Esophagus muscularis mucosa (tissue), 4 donors: ENCODE measurements at regions not wholly inside any gene's neighbourhood (a gene's known extent, or its start where the extent isn't known, plus 50 kb on each side); places are given as distances from the start of the nearest gene placed in this dataset.

Experiments used
- DNase-seq: peaks from one replicate; pipeline ENCODE4 v3.0.0-alpha.2; 2017; ENCODE audit errors: extremely low spot score
- H3K27ac ChIP-seq, 4 donors: fragments of 200-600 bp; sonication (generic); replicated peaks in 1 of 4; 1 replicate in 3 of 4; 2 replicates in 1 of 4; pipeline ENCODE4 v1.5.1; 2016 to 2019; ENCODE audit warnings: mild to moderate bottlenecking in 1 of 4
- H3K27me3 ChIP-seq, 4 donors: fragments of 200-600 bp; sonication (generic); one replicate each; pipeline versions ENCODE4 v1.5.1 to v1.6.0; 2016 to 2019
- H3K36me3 ChIP-seq, 4 donors: fragments of 200-600 bp; sonication (generic); one replicate each; pipeline ENCODE4 v1.5.1; 2016 to 2019
- H3K4me1 ChIP-seq, 4 donors: fragments of 200-600 bp; sonication (generic); one replicate each; pipeline ENCODE4 v1.5.1; 2016 to 2019
- H3K4me3 ChIP-seq, 4 donors: fragments of 200-600 bp; sonication (generic); 1 replicate in 2 of 4; 2 replicates in 2 of 4; pipeline ENCODE4 v1.5.1; 2016 to 2019; ENCODE audit warnings: mild to moderate bottlenecking in 4 of 4, moderate library complexity in 1 of 4
- H3K9me3 ChIP-seq, 4 donors: fragments of 200-600 bp; sonication (generic); 1 replicate in 3 of 4; 2 replicates in 1 of 4; pipeline ENCODE4 v1.5.1; 2016 to 2019
- CTCF ChIP-seq, 3 experiments: fragments of 200-600 bp in 2 of 3; fragments of 450-650 bp in 1 of 3; sonication (generic) in 2 of 3; IDR thresholded peaks; one replicate each; pipeline ENCODE4 v1.5.1; 2017 to 2019; ENCODE audit warnings: antibody characterized with exemption in 3 of 3, mild to moderate bottlenecking in 2 of 3, moderate library complexity in 1 of 3
- EP300 ChIP-seq: sonication (generic); formaldehyde crosslinking; IDR thresholded peaks from one replicate; pipeline ENCODE4 v1.6.1; 2017; ENCODE audit warnings: antibody characterized with exemption
- POLR2A ChIP-seq: fragments of 450-650 bp; IDR thresholded peaks from one replicate; pipeline ENCODE4 v1.6.1; 2017; ENCODE audit warnings: antibody characterized with exemption, moderate library complexity, mild to moderate bottlenecking, low read depth
- POLR2AphosphoS5 ChIP-seq, 2 donors: sonication (generic); formaldehyde crosslinking; IDR thresholded peaks; one replicate each; pipeline ENCODE4 v1.6.1; 2017; ENCODE audit warnings: antibody characterized with exemption in 2 of 2
- WGBS: methylation state at CpG from one replicate; pipeline ENCODE4 v1.1.5; 2018; 5-methylcytosine and 5-hydroxymethylcytosine counted together
- intact Hi-C: fragments of 100-400 bp; cut with DNase I; formaldehyde crosslinking; loops from one replicate; pipeline ENCODE4 v1.15.1; 2023

DNA sequence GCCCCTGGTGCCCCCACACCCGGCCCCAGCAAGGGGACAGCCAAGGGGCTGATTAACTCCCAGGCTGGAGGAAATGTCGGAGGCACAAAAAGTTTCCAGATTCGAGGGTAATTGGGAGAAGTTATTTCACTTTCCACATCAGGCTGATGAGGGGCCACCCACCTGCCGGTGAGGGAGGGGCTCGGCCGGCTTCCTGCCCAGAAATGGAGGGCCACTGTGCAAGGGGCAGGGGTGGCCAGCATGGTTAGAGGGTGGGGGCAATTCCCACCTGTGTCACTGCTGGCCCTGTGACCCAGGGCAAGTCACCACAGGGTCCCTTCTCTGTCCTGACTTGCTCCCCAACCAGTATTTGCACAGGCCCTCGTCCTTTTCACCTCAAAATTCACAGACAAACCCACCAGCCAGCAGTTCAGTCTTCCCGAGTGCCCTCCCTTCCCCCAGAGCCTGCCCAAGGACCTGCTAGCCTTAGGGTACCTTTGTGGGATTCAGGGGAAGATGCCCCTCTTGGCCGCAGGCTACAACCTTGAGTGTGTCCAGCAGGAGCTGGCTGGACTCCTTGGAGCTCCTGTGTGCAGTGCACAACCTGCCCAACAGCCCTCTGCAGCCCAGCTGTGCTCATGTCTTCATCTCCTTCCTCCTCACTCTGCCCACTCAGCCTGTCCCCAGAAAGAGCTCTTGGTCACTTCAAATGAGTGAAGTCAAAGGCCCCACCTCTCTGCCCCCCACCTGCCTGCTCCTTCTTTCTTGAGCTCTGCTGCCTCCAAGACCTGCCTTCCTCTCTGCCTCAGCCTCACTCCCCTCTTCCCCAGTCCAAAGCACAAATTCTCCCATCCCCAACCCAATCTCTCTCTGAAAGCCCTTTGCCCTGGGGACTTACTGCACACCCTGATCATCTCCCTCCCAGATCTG, 130.5 kb downstream of the BARX1 start:
- H3K4me1 ChIP-seq, result peaks cover 10 to 32% (median 25%) of the 10 kb centered on the region in 4 donors
- H3K27ac ChIP-seq, result no peak overlapping the region
- no peak overlapping the region for H3K4me3 ChIP-seq
- peaks cover 0 to 8% (median 3%) of the 10 kb centered on the region in 4 donors for H3K9me3 ChIP-seq
- peaks cover 0 to 73% (median 1%) of the 10 kb centered on the region in 4 donors for H3K27me3 ChIP-seq
- TF ChIP-seq CTCF (IDR thresholded peaks at IDR 0.05) (no peak), POLR2A (no peak), POLR2AphosphoS5 (IDR thresholded peaks at IDR 0.05) (no peak), EP300 (no peak)
- WGBS, result 83% methylated on average over 9 of the region's 9 CpGs
- DNase-seq, result peak; percentile 81
- H3K36me3 ChIP-seq, result no peaks in the 10 kb centered on the region
- intact Hi-C loops, result loop anchor here (5.0 kb wide), 1 partner anchor 138 kb away; no protein-coding TSS in a partner anchor

DNA sequence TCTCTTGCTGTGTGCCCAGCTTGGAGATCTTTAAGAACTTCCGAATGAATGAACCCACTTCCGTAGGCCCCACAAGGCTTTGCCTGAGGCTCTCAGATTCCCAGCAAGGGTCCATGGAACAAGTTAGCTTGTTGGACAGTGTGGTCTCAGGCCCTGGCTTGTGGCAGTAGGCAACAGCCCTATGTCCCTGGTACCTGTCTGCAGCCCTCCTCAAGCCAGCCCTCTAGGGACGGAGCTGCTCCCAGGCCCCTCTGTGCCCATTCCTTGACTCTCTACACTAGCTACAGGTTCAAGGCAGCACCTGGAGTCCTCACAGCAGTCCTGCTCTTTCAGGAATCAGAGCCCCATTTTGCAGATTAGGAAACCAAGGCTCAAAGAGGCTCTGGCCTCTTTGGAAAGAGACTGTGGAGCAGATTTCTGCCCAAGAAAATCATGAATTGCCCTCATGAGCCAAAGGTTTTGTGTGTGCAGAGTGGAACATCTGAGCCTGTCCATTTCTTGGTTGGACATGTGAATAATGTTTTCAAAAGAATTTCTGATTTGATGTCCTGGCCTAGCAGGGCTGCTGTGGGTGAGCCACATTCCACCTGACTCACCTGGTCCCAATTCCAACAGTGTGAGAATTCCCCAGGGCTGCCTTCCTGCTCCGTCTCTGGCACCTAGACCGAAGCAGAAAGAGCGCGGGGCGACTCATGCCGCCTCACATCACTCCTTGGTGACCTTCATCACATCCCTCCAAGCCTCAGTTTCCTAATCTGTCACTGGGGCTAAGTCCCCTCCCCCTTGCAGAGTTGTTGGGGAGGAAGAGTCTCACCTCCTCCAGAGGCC, 131.7 kb downstream of the BARX1 start:
- Histone ChIP-seq H3K4me1 (peaks cover 10 to 23% (median 16%) of the 10 kb centered on the region in 4 donors), H3K4me3 (no peak overlapping the region), H3K9me3 (peaks cover 0 to 8% (median 3%) of the 10 kb centered on the region in 4 donors), H3K36me3 (no peaks in the 10 kb centered on the region), H3K27me3 (peaks cover 0 to 84% (median 2%) of the 10 kb centered on the region in 4 donors), H3K27ac (no peak overlapping the region)
- 100% methylated on average over 4 of the region's 9 CpGs for WGBS
- peak; percentile 90 for DNase-seq
- intact Hi-C loops, result no loop called here
- TF ChIP-seq POLR2AphosphoS5 (IDR thresholded peaks at IDR 0.05), result no peak
- no peak for TF ChIP-seq POLR2A
- TF ChIP-seq EP300, result no peak
- TF ChIP-seq CTCF (IDR thresholded peaks at IDR 0.05), result no peak

DNA sequence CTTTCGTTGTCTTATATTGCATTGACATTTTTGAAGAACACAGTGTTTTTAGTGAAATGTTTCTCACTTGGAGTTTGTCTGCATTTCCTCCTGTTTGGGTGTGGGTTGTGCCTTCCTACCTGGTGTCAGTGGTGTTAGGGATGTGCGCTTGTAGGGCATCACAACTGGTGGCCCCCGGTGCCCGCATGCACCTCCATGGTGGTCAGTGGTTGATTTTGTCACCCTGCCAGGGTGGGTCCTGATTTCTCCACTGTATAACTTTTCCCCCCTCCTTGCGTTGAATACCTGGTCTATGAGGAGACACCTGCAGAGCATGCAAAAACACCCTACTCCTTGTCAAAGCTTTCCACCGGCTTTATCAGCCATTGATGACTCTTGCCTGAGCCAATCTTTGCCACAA, 132.9 kb downstream of the BARX1 start:
- no peak for TF ChIP-seq POLR2A
- no peak for TF ChIP-seq CTCF (IDR thresholded peaks at IDR 0.05)
- no peak for TF ChIP-seq EP300
- no peak for TF ChIP-seq POLR2AphosphoS5 (IDR thresholded peaks at IDR 0.05)
- peak; percentile 83 for DNase-seq
- H3K9me3 ChIP-seq, result peaks cover 0 to 8% (median 3%) of the 10 kb centered on the region in 4 donors
- H3K27me3 ChIP-seq, result peaks cover 0 to 89% (median 2%) of the 10 kb centered on the region in 4 donors
- no peak overlapping the region for H3K4me3 ChIP-seq
- no peak overlapping the region for H3K27ac ChIP-seq
- 95% methylated on average over 6 of the region's 6 CpGs for WGBS
- intact Hi-C loops, result no loop called here
- peaks cover under 1 to 11% (median 4%) of the 10 kb centered on the region in 4 donors for H3K4me1 ChIP-seq
- no peaks in the 10 kb centered on the region for H3K36me3 ChIP-seq

DNA sequence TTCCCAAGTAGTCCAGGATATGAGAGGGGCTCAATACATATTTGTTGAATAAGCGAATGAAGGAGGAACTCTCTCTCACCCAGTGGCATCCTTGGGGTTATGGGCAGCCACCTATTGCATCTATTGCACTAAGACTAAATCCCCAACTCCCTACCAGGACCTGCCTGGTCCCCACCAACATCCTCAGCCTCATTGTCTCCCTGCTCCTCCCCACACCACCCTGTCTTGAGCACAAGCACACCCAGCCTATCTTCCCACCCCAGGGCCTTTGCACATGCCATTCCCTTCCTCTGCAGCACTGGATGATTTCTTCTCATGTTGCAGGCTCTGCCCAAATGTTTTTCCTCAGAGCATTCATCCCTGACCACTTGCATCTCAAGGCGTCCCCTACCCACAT, 133.8 kb downstream of the BARX1 start:
- intact Hi-C loops, result no loop called here
- Histone ChIP-seq H3K4me1 (peaks cover 0 to 1% (median 0%) of the 10 kb centered on the region in 4 donors), H3K9me3 (peaks cover 0 to 8% (median 3%) of the 10 kb centered on the region in 4 donors), H3K36me3 (no peaks in the 10 kb centered on the region), H3K27ac (no peak overlapping the region), H3K4me3 (no peak overlapping the region), H3K27me3 (peaks cover 0 to 86% (median 2%) of the 10 kb centered on the region in 4 donors)
- TF ChIP-seq POLR2A (no peak), CTCF (IDR thresholded peaks at IDR 0.05) (no peak), POLR2AphosphoS5 (IDR thresholded peaks at IDR 0.05) (no peak), EP300 (no peak)
- WGBS, result 96% methylated on average over 2 of the region's 2 CpGs
- DNase-seq, result peak; percentile 78
